ENCODE measurements at regions not wholly inside any gene's neighbourhood (a gene's known extent, or its start where the extent isn't known, plus 50 kb on each side); places are given as distances from the start of the nearest gene placed in this dataset.

DNA sequence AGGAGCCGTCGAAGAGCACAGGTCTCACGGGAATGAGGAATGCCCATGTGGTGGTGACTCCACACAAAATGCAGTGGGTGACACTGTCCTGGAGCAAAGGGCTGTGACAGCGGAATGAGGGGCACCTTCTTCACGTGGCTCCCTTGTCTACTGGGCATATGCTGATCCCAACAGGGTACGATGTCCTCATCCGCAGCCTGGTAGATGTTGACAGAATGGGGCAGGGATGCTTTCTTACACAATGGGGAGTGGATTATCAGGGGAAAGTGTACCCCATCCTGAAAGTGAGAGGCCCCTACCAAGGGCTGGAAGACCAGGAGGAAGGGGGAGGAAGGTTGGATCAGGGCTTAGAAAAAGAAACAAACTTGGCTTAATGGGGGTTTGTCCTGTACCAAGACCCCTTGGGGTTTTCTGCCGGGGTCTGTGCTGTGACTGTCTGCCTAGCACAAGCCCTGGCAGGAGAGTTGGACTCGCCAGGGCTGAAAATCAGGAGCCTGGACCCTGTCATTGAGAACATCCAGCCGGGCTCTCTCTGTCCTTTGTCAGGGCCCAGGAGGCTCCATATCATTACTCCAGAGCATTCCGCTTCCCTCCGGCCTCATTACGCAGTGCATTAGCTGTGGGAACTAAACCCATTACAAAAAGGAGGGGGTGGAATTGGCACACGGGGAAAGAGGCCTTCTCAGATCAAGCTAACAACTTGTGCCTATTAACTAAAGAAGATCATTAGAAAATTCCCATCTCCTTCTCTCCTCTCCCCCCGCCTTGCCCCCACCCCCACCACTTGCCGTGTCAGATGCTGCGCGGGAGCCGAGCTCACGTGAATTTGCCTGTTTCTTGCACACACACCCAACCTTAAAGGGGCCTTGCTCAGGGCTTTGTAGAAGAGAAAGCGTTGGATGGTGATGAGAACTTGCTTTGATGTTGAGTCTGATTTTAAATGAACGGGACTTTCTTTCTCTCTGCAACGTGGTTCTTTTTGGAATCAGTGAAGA is 171.8 kb upstream of the PARP11 start:
- Histone ChIP-seq H3K27me3 (ENCODE audit: control insufficient read depth in 1 of 2, insufficient read depth in 2 of 2, low read length in 2 of 2) (no peaks in the 10 kb centered on the region), H3K9ac (ENCODE audit: insufficient read depth, low read depth, low read length) (no peak overlapping the region), H3K4me3 (replicated peaks in 1 of 3; ENCODE audit: insufficient read depth in 1 of 3, low read depth in 2 of 3, low read length in 3 of 3) (no peak overlapping the region), H4K20me1 (ENCODE audit: insufficient read depth, low read length) (no peaks in the 10 kb centered on the region), H3K4me1 (ENCODE audit: insufficient read depth, low read length) (no peaks in the 10 kb centered on the region), H3K27ac (ENCODE audit: extremely low read length, insufficient read depth, low read length) (no peak overlapping the region), H3K4me2 (ENCODE audit: low read depth, low read length) (no peak overlapping the region), H2AFZ (ENCODE audit: low read length) (no peak overlapping the region), H3K79me2 (ENCODE audit: insufficient read depth, low read length) (no peaks in the 10 kb centered on the region), H3K36me3 (replicated peaks in 1 of 2; ENCODE audit: control insufficient read depth in 1 of 2, insufficient read depth in 2 of 2, low read length in 2 of 2) (no peaks in the 10 kb centered on the region), H3K9me3 (ENCODE audit: low read length) (no peaks in the 10 kb centered on the region)
- CTCF ChIA-PET (ENCODE audit: low intra/inter-chr PET ratio, low total read pairs): no interaction called here
- no TSS peak for BruUV-seq (replicated peaks)
- no peak for FAIRE-seq
- POLR2A ChIA-PET: no interaction called here
- in situ Hi-C loops (cut with HindIII; ENCODE audit: extremely low pct_ligation_motif_present, low pct_unique_long_range_greater_than_20kb): no loop called here
- ATAC-seq: no peak
- intact Hi-C loops (cut with micrococcal nuclease; ENCODE audit: unreplicated experiment): no loop called here
- TF ChIP-seq, protein P1, sequence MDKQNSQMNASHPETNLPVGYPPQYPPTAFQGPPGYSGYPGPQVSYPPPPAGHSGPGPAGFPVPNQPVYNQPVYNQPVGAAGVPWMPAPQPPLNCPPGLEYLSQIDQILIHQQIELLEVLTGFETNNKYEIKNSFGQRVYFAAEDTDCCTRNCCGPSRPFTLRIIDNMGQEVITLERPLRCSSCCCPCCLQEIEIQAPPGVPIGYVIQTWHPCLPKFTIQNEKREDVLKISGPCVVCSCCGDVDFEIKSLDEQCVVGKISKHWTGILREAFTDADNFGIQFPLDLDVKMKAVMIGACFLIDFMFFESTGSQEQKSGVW (CRISPR knock-in tag; IDR thresholded peaks at IDR 0.05; ENCODE audit: borderline replicate concordance): no peak
- TF ChIP-seq ZNF777 (CRISPR knock-in tag; IDR thresholded peaks at IDR 0.05): no peak
- no peak for TF ChIP-seq CHD2 (IDR thresholded peaks at IDR 0.05; ENCODE audit: low read depth, low read length)
- TF ChIP-seq, protein P2, sequence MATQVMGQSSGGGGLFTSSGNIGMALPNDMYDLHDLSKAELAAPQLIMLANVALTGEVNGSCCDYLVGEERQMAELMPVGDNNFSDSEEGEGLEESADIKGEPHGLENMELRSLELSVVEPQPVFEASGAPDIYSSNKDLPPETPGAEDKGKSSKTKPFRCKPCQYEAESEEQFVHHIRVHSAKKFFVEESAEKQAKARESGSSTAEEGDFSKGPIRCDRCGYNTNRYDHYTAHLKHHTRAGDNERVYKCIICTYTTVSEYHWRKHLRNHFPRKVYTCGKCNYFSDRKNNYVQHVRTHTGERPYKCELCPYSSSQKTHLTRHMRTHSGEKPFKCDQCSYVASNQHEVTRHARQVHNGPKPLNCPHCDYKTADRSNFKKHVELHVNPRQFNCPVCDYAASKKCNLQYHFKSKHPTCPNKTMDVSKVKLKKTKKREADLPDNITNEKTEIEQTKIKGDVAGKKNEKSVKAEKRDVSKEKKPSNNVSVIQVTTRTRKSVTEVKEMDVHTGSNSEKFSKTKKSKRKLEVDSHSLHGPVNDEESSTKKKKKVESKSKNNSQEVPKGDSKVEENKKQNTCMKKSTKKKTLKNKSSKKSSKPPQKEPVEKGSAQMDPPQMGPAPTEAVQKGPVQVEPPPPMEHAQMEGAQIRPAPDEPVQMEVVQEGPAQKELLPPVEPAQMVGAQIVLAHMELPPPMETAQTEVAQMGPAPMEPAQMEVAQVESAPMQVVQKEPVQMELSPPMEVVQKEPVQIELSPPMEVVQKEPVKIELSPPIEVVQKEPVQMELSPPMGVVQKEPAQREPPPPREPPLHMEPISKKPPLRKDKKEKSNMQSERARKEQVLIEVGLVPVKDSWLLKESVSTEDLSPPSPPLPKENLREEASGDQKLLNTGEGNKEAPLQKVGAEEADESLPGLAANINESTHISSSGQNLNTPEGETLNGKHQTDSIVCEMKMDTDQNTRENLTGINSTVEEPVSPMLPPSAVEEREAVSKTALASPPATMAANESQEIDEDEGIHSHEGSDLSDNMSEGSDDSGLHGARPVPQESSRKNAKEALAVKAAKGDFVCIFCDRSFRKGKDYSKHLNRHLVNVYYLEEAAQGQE (IDR thresholded peaks at IDR 0.05; ENCODE audit: borderline replicate concordance in 1 of 2, low read depth in 1 of 2, low read length in 2 of 2): no peak
- TF ChIP-seq, protein P3, sequence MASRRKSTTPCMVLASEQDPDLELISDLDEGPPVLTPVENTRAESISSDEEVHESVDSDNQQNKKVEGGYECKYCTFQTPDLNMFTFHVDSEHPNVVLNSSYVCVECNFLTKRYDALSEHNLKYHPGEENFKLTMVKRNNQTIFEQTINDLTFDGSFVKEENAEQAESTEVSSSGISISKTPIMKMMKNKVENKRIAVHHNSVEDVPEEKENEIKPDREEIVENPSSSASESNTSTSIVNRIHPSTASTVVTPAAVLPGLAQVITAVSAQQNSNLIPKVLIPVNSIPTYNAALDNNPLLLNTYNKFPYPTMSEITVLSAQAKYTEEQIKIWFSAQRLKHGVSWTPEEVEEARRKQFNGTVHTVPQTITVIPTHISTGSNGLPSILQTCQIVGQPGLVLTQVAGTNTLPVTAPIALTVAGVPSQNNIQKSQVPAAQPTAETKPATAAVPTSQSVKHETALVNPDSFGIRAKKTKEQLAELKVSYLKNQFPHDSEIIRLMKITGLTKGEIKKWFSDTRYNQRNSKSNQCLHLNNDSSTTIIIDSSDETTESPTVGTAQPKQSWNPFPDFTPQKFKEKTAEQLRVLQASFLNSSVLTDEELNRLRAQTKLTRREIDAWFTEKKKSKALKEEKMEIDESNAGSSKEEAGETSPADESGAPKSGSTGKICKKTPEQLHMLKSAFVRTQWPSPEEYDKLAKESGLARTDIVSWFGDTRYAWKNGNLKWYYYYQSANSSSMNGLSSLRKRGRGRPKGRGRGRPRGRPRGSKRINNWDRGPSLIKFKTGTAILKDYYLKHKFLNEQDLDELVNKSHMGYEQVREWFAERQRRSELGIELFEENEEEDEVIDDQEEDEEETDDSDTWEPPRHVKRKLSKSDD (CRISPR knock-in tag; IDR thresholded peaks at IDR 0.05; ENCODE audit: low read depth): no peak
- no peak for TF ChIP-seq ZNF431 (CRISPR knock-in tag; IDR thresholded peaks at IDR 0.05; ENCODE audit: borderline replicate concordance, low read depth)
- no peak for TF ChIP-seq SNAI1 (CRISPR knock-in tag; IDR thresholded peaks at IDR 0.05; ENCODE audit: borderline replicate concordance)
- no peak for TF ChIP-seq ZNF775 (CRISPR knock-in tag; IDR thresholded peaks at IDR 0.05; ENCODE audit: borderline replicate concordance)
- TF ChIP-seq RAD21 (CRISPR knock-in tag; IDR thresholded peaks at IDR 0.05): no peak
- no peak for TF ChIP-seq RFX1 (IDR thresholded peaks at IDR 0.05)
- no peak for TF ChIP-seq NFYC (CRISPR knock-in tag; IDR thresholded peaks at IDR 0.05)
- TF ChIP-seq HMGA1 (CRISPR knock-in tag; conservative IDR thresholded peaks at IDR 0.05): no peak
- 87% methylated on average over 23 of the region's 23 CpGs for WGBS (ENCODE audit: low lambda C conversion rate)
- DNase-seq (ENCODE audit: low spot score): no peak
